HFF-Myc (cell line): ENCODE measurements at regions not wholly inside any gene's neighbourhood (a gene's known extent, or its start where the extent isn't known, plus 50 kb on each side); places are given as distances from the start of the nearest gene placed in this dataset.

Experiments
- DNase-seq: peaks from one replicate; pipeline ENCODE4 v3.0.0-alpha.2; 2011; ENCODE audit warnings: low read depth; ENCODE audit errors: extremely low read depth
- H3K4me3 ChIP-seq: replicated peaks from 2 replicates; pipeline ENCODE4 v1.5.1; 2011; ENCODE audit warnings: low read depth, mild to moderate bottlenecking, control low read depth, low read length
- TF ChIP-seq, protein P1 (sequence below): IDR thresholded peaks from 2 replicates; pipeline ENCODE4 v1.5.1; 2012; ENCODE audit warnings: mild to moderate bottlenecking, low read depth, low read length, control low read depth; ENCODE audit errors: missing control alignments

DNA sequence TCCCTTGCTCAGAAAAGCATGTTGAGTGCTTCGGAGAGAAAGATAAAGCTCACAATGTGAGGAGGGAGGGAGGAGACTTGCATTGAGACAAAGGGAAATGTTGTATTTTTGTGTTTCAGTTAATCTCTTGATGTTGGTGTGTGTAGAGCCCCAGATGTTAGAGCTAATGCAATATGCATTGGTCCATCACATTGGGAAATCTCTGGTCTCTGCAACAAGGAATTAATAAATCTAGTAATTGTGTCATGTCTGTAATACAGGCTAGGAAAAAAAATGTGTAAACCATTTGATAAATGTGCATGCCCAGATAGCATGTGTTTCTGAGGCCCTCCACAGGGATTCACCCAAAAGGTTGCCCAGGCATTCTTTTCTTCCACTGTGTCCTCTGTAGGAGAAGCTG, 230.4 kb upstream of the KCNH8 start:
- TF ChIP-seq, protein P1, sequence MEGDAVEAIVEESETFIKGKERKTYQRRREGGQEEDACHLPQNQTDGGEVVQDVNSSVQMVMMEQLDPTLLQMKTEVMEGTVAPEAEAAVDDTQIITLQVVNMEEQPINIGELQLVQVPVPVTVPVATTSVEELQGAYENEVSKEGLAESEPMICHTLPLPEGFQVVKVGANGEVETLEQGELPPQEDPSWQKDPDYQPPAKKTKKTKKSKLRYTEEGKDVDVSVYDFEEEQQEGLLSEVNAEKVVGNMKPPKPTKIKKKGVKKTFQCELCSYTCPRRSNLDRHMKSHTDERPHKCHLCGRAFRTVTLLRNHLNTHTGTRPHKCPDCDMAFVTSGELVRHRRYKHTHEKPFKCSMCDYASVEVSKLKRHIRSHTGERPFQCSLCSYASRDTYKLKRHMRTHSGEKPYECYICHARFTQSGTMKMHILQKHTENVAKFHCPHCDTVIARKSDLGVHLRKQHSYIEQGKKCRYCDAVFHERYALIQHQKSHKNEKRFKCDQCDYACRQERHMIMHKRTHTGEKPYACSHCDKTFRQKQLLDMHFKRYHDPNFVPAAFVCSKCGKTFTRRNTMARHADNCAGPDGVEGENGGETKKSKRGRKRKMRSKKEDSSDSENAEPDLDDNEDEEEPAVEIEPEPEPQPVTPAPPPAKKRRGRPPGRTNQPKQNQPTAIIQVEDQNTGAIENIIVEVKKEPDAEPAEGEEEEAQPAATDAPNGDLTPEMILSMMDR, result no peak
- DNase-seq, result no peak
- no peak overlapping the region for H3K4me3 ChIP-seq

DNA sequence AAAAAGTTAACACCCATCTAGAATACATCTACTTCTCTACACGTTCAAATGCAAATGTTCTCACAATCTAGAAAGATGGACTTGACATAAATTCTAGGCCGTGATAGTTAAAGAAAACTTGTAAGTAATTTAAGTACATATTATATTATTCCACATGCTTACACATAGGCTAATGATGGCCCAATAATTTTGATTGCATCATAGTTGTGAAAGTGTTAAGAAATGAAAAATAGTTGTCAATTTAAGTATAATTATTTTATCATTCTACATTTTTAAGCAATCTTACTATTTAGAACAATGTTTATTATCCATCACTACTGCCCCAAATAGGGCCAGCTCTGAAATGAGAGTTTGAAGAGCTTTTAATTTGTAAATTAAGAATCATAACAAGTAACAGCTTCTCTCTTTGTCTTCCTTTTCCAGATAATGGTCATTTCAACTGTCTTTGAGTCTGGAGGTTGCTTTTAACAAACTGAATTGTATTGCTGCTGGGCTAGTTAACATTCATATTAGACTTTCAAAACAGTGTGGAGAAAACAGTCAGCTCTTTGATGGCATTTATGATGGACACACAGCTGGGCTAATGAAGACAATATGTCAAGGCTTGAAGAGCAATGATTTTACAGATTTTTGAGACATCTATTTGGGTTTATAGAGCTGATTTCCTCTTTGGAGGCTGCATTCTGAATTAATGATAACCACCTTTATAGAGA, 246.1 kb upstream of the KCNH8 start:
- H3K4me3 ChIP-seq, result no peak overlapping the region
- TF ChIP-seq, protein P1, result no peak
- DNase-seq, result no peak

DNA sequence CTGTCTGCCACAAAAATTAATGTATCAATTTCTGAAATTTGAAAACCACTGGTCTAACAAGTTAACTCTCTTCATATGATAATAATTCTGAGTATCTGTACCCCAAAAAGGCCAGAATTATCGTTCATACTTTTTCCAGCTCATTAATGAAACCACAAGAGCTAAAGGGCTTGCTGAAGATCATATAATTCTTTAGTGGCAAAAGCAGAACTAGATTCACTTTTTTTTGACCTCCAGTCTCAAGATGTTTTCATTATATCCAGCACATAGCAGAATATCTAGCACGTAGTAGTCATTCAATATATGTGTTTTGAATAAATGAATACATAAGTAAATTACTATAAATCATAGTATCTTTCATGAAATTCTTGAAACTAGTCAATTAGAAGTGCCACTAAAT, 246.7 kb upstream of the KCNH8 start:
- H3K4me3 ChIP-seq, result no peak overlapping the region
- DNase-seq, result no peak
- TF ChIP-seq, protein P1, result no peak

DNA sequence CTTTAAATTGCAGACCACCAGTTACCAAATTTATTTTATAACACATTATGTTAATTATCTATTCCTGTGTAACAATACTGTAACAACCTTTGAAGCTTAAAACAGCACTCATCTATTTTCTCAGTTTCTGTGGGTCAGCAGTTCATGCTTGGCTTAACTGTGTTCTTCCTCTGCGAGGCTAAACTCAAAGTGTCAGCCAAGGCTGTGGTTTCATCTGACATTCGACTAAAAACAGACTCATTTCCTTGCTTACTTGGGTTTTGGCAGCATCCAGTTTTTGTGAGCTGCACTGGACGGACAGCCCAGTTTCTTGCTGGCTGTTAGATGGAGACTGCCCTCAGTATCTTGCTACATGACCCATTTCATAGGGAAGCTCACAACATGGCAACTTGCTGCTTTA, 247.3 kb upstream of the KCNH8 start:
- TF ChIP-seq, protein P1, result no peak
- no peak for DNase-seq
- H3K4me3 ChIP-seq, result no peak overlapping the region

DNA sequence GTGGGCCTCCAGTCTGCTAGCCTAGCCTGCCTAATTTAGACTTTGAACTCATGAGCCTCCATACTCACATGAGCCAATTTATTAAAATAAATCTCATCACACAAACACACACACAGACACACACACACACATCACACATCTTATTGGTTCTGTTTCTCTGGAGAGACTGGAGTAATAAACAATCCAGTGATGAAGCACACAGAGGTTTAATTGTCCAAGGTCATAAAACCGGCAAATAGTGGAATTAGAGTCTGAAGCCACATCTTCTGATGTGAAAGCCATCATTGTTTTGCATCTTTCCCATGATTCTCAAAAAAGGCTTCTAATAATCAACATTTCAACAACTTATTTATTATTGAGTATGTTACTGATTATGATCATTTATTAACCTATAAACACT, 249.4 kb upstream of the KCNH8 start:
- no peak overlapping the region for H3K4me3 ChIP-seq
- TF ChIP-seq, protein P1, result no peak
- DNase-seq, result no peak

DNA sequence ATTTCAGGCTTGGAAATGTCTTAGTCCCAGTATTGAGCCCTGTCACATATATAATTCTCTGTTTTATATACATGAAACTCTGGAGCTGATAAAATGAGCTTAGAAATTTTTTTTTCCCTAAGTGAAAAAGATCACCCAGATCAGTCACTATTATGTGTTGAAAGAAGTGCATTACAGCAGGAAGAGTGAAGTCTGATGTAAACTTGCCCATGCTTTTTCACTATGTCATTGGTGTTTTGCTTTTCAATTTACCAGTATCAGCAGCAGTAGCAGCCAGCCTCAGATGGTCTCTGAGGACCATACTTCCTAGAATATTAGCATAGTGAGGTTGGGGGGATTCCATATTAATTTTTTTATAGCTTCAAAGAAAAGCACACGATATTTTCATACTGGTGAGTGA, 255.6 kb upstream of the KCNH8 start:
- DNase-seq, result no peak
- TF ChIP-seq, protein P1, result no peak
- H3K4me3 ChIP-seq, result no peak overlapping the region

DNA sequence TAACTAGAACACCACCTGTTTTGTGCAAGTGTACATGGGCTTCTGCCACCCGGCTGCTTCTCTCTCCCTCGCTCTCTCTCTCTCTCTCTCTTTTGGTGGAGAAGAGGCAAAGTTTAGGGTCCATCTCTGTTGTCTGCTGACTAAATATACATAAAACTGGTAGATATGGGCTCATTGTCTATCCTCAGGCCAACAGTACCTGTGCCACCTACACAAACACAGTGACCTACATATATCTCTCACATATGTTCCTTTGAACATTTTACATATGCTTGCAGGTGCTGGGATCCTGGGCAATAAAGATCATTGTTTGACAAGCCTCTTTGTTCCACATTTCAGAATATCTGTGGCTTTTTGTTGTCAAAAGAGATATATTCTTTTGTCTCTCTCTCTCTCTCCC, 256.3 kb upstream of the KCNH8 start:
- no peak for DNase-seq
- no peak overlapping the region for H3K4me3 ChIP-seq
- TF ChIP-seq, protein P1, result no peak
